Transverse colon (tissue), 4 donors: ENCODE measurements at regions not wholly inside any gene's neighbourhood (a gene's known extent, or its start where the extent isn't known, plus 50 kb on each side); places are given as distances from the start of the nearest gene placed in this dataset.

Experiments
- DNase-seq: peaks from one replicate; pipeline ENCODE4 v3.0.0-alpha.2; 2019
- H3K27ac ChIP-seq, 4 donors: fragments of 200-600 bp; sonication (generic); 2 replicates each; pipeline ENCODE4 v1.5.1; 2016 to 2018; ENCODE audit warnings: inconsistent platforms in 4 of 4
- H3K27me3 ChIP-seq: fragments of 200-600 bp; sonication (generic); 2 replicates; pipeline ENCODE4 v1.5.1; 2017; ENCODE audit warnings: inconsistent platforms
- H3K36me3 ChIP-seq, 4 donors: fragments of 200-600 bp; sonication (generic); 2 replicates each; pipeline ENCODE4 v1.5.1; 2017 to 2019; ENCODE audit warnings: inconsistent platforms in 4 of 4
- H3K4me1 ChIP-seq, 4 donors: fragments of 200-600 bp; sonication (generic); 2 replicates each; pipeline ENCODE4 v1.5.1; 2017 to 2020; ENCODE audit warnings: inconsistent platforms in 4 of 4
- H3K4me3 ChIP-seq, 4 donors: fragments of 200-600 bp; sonication (generic); 1 replicate in 1 of 4; 2 replicates in 3 of 4; pipeline versions ENCODE4 v1.5.1 to v1.6.1; 2017 to 2019; ENCODE audit warnings: inconsistent platforms in 4 of 4
- H3K9me3 ChIP-seq, 2 donors: fragments of 200-600 bp; sonication (generic); 2 replicates each; pipeline ENCODE4 v1.5.1; 2017 to 2019; ENCODE audit warnings: inconsistent platforms in 2 of 2
- EP300 ChIP-seq: sonication (generic); formaldehyde crosslinking; IDR thresholded peaks from one replicate; pipeline ENCODE4 v1.6.1; 2017; ENCODE audit warnings: antibody characterized with exemption, low read depth
- POLR2A ChIP-seq: fragments of 450-650 bp; IDR thresholded peaks from one replicate; pipeline ENCODE4 v1.6.1; 2016; ENCODE audit warnings: antibody characterized with exemption, mild to moderate bottlenecking, moderate library complexity
- POLR2AphosphoS5 ChIP-seq, 3 donors: sonication (generic); formaldehyde crosslinking; IDR thresholded peaks; one replicate each; pipeline ENCODE4 v1.6.1; 2016; ENCODE audit warnings: antibody characterized with exemption in 3 of 3
- WGBS, 2 donors: methylation state at CpG; one replicate each; pipeline ENCODE4 v1.1.5; 2018; ENCODE audit warnings: low coverage in 1 of 2; 5-methylcytosine and 5-hydroxymethylcytosine counted together
- in situ Hi-C, 4 donors: fragments of 200-750 bp; cut with MboI; loops; one replicate each; pipeline versions ENCODE4 v1.15.0 to v1.15.1; 2017; ENCODE audit warnings: low sequenced_read_pairs in 3 of 4, low pct_ligation_motif_present in 1 of 4, low pct_unique_long_range_greater_than_20kb in 1 of 4
- intact Hi-C: fragments of 100-400 bp; cut with DNase I; formaldehyde crosslinking; loops from one replicate; pipeline ENCODE4 v1.15.1; 2023; ENCODE audit warnings: low total_unique reads
- TF ChIP-seq, protein P1 (sequence below), 5 experiments: fragments of 200-600 bp in 3 of 5; fragments of 450-650 bp in 2 of 5; sonication (generic) in 3 of 5; IDR thresholded peaks; 1 replicate in 2 of 5; 2 replicates in 3 of 5; pipeline ENCODE4 v1.5.1; 2016 to 2017; ENCODE audit warnings: antibody characterized with exemption in 5 of 5, inconsistent platforms in 3 of 5, mild to moderate bottlenecking in 2 of 5, moderate library complexity in 1 of 5

DNA sequence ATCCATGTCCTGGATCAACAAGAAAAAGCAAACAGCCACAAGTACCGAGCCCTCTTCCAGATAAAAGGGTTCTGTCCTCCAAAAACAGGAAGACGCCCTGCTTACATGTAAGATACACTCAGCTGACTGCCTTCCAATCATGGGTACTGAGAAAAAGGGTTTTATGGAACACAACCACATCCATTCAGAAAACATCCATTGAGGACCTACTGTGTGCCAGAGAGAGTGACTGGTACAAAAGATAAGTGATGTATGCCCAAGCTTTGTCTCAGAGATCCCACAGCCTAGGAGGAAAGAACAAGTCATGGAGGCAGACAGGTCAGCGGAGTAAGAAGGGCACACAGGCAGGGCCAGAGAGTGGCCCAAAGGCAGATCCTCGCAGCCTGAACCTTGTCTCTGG is 94.8 kb upstream of the SSTR4 start:
- WGBS, 2 donors = 77 to 92% methylated on average over 4 of the region's 4 CpGs
- Histone ChIP-seq H3K9me3 (no peaks in the 10 kb centered on the region), H3K27ac (no peak overlapping the region), H3K4me3 (no peak overlapping the region), H3K4me1 (no peaks in the 10 kb centered on the region), H3K27me3 (no peaks in the 10 kb centered on the region), H3K36me3 (no peaks in the 10 kb centered on the region)
- intact Hi-C loops (no loop called here), in situ Hi-C loops (no loop called here)
- DNase-seq = no peak
- TF ChIP-seq POLR2AphosphoS5 (IDR thresholded peaks at IDR 0.05) = no peak
- TF ChIP-seq EP300 = no peak
- TF ChIP-seq POLR2A = no peak
- TF ChIP-seq, protein P1, sequence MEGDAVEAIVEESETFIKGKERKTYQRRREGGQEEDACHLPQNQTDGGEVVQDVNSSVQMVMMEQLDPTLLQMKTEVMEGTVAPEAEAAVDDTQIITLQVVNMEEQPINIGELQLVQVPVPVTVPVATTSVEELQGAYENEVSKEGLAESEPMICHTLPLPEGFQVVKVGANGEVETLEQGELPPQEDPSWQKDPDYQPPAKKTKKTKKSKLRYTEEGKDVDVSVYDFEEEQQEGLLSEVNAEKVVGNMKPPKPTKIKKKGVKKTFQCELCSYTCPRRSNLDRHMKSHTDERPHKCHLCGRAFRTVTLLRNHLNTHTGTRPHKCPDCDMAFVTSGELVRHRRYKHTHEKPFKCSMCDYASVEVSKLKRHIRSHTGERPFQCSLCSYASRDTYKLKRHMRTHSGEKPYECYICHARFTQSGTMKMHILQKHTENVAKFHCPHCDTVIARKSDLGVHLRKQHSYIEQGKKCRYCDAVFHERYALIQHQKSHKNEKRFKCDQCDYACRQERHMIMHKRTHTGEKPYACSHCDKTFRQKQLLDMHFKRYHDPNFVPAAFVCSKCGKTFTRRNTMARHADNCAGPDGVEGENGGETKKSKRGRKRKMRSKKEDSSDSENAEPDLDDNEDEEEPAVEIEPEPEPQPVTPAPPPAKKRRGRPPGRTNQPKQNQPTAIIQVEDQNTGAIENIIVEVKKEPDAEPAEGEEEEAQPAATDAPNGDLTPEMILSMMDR (IDR thresholded peaks at IDR 0.05) = no peak

DNA sequence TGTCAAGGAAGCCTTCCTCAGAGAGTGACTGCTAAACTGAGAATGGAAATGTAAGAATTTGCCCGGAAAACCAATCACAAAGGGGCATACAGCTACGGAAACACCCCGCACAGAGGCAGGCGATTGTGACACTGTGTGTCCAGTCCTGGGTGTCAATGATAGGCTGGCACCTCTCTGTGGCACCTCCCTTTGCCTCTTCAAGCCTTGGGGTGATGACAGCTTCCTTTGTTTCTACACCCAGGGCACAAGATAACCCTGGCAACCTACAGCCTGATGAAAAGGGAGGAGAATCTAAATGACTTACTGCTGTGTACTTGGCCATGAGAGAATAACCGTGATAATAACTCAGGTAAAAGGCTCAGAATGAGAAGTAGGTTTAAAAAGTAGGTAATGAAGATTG is 93.6 kb upstream of the SSTR4 start:
- no peaks in the 10 kb centered on the region for H3K36me3 ChIP-seq
- no peak for DNase-seq
- H3K4me1 ChIP-seq = no peaks in the 10 kb centered on the region
- WGBS, 2 donors = 77 to 100% methylated on average over 1 to 5 of the region's 5 CpGs
- intact Hi-C loops (no loop called here), in situ Hi-C loops (no loop called here)
- H3K4me3 ChIP-seq = no peak overlapping the region
- TF ChIP-seq, protein P1 (IDR thresholded peaks at IDR 0.05) = no peak
- TF ChIP-seq POLR2A = no peak
- TF ChIP-seq POLR2AphosphoS5 (IDR thresholded peaks at IDR 0.05) = no peak
- TF ChIP-seq EP300 = no peak
- no peaks in the 10 kb centered on the region for H3K9me3 ChIP-seq
- no peak overlapping the region for H3K27ac ChIP-seq
- no peaks in the 10 kb centered on the region for H3K27me3 ChIP-seq

DNA sequence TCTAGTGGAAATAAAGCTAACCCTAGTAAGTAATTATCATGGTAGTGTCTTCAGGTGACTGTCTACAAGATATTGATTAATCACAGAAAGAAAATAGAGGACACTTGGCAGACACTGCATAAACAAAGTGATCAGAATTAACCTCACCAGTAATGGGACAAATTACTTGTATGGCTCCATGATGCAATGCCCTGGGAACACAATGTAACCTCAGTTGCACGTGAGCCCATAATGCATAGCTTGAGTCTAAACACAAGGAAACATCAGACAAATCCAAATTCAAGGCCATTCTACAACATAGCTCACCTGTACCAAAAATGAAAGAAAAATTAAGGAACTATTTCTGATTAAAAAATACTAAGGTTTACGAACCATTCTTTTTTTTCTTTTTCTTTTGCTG is 92.4 kb upstream of the SSTR4 start:
- in situ Hi-C loops (no loop called here), intact Hi-C loops (no loop called here)
- no peaks in the 10 kb centered on the region for H3K9me3 ChIP-seq
- no peaks in the 10 kb centered on the region for H3K36me3 ChIP-seq
- no peak for DNase-seq
- H3K27me3 ChIP-seq = no peaks in the 10 kb centered on the region
- WGBS, 2 donors = 86 to 90% methylated on average over 2 of the region's 2 CpGs
- no peaks in the 10 kb centered on the region for H3K4me1 ChIP-seq
- TF ChIP-seq, protein P1 (IDR thresholded peaks at IDR 0.05) = no peak
- TF ChIP-seq EP300 (no peak), POLR2AphosphoS5 (IDR thresholded peaks at IDR 0.05) (no peak), POLR2A (no peak)
- H3K4me3 ChIP-seq = no peak overlapping the region
- H3K27ac ChIP-seq = no peak overlapping the region

DNA sequence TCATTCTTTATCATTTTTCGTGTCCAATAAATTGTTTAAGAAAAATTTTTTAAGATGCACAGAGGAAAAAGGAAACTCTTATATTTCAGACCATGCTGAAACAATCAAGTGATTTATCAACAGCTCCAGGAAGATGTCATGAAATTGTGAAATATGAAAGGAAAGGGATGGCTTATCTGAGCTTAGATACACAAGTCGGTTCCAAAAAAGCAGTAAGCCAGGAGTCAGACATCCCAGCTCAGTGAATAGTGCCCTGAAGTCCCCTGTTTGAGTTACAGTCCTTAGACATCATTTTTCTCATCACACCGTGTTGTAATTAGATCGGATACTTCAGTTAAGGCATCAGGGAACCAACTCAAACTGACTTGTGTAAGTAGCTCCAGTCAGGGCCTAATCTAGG is 91.0 kb upstream of the SSTR4 start:
- no peaks in the 10 kb centered on the region for H3K27me3 ChIP-seq
- no peaks in the 10 kb centered on the region for H3K4me1 ChIP-seq
- no peaks in the 10 kb centered on the region for H3K9me3 ChIP-seq
- no peak for DNase-seq
- H3K4me3 ChIP-seq = no peak overlapping the region
- in situ Hi-C loops = no loop called here
- H3K36me3 ChIP-seq = no peaks in the 10 kb centered on the region
- no peak for TF ChIP-seq POLR2A
- no peak for TF ChIP-seq EP300
- TF ChIP-seq, protein P1 (IDR thresholded peaks at IDR 0.05) = no peak
- TF ChIP-seq POLR2AphosphoS5 (IDR thresholded peaks at IDR 0.05) = no peak
- H3K27ac ChIP-seq = no peak overlapping the region
- intact Hi-C loops = no loop called here
- 40 to 66% methylated on average over 2 to 4 of the region's 4 CpGs for WGBS, 2 donors
